NB4 (cell line): ENCODE measurements at regions not wholly inside any gene's neighbourhood (a gene's known extent, or its start where the extent isn't known, plus 50 kb on each side); places are given as distances from the start of the nearest gene placed in this dataset.

Source experiments
- DNase-seq: peaks from one replicate; pipeline ENCODE4 v3.0.0; 2010; ENCODE audit warnings: low read depth
- H3K4me3 ChIP-seq: one replicate; pipeline ENCODE4 v1.5.1; 2011; ENCODE audit warnings: mild to moderate bottlenecking, low read depth, low read length, moderate library complexity
- CTCF ChIP-seq: IDR thresholded peaks from one replicate; pipeline ENCODE4 v1.5.1; 2012; ENCODE audit warnings: low read depth, low read length
- MAX ChIP-seq: IDR thresholded peaks from 2 replicates; pipeline ENCODE4 v1.6.1; 2011; ENCODE audit warnings: low read depth, low read length
- MYC ChIP-seq: IDR thresholded peaks from 2 replicates; pipeline ENCODE4 v1.6.1; 2011; ENCODE audit warnings: low read depth, low read length
- POLR2A ChIP-seq: IDR thresholded peaks from 2 replicates; pipeline ENCODE4 v1.6.1; 2011; ENCODE audit warnings: mild to moderate bottlenecking; ENCODE audit not compliant: insufficient read length; ENCODE audit errors: extremely low read depth

GRCh38 chr11:10387206-10388083 lies 67.6 kb upstream of the AMPD3 start:
- no peak overlapping the region for H3K4me3 ChIP-seq
- no peak for DNase-seq
- no peak for TF ChIP-seq CTCF
- TF ChIP-seq MAX = no peak
- no peak for TF ChIP-seq POLR2A
- no peak for TF ChIP-seq MYC

- no peak overlapping the region for H3K4me3 ChIP-seq
- TF ChIP-seq CTCF (no peak), POLR2A (no peak), MYC (no peak), MAX (no peak)
- no peak for DNase-seq
Measured at GRCh38 chr11:10388101-10388500, 67.0 kb upstream of the AMPD3 start.

- TF ChIP-seq MYC (no peak), CTCF (no peak), MAX (no peak), POLR2A (no peak)
- no peak for DNase-seq
- H3K4me3 ChIP-seq = no peak overlapping the region
Measured at GRCh38 chr11:10388574-10388973, 66.5 kb upstream of the AMPD3 start.

GRCh38 chr11:10390375-10390774 lies 64.7 kb upstream of the AMPD3 start:
- H3K4me3 ChIP-seq = no peak overlapping the region
- DNase-seq = no peak
- TF ChIP-seq CTCF = no peak
- TF ChIP-seq MAX = no peak
- TF ChIP-seq MYC = no peak
- TF ChIP-seq POLR2A = no peak

- H3K4me3 ChIP-seq = no peak overlapping the region
- DNase-seq = no peak
- no peak for TF ChIP-seq MAX
- TF ChIP-seq MYC = no peak
- no peak for TF ChIP-seq POLR2A
- TF ChIP-seq CTCF = no peak
Measured at GRCh38 chr11:10392095-10393079, 62.7 kb upstream of the AMPD3 start.
